Naive thymus-derived CD4-positive, alpha-beta T cell (primary cell): ENCODE measurements at regions not wholly inside any gene's neighbourhood (a gene's known extent, or its start where the extent isn't known, plus 50 kb on each side); places are given as distances from the start of the nearest gene placed in this dataset.

Experiments used
- ATAC-seq: fragments of 150-1000 bp; cut with Tn5 transposase; 2 replicates; pipeline ENCODE4 v1.10.0; 2021; ENCODE audit warnings: mild to moderate bottlenecking, moderate library complexity
- CTCF ChIA-PET: fragments of 350-600 bp; sonication (Branson Sonifier 250); formaldehyde crosslinking; loops from one replicate; lab custom pipeline; 2021; ENCODE audit warnings: antibody characterized with exemption; lab: Charles Lee
- POLR2A ChIA-PET: fragments of 350-600 bp; sonication (Branson Sonifier 250); formaldehyde crosslinking; loops from one replicate; lab custom pipeline; 2021; ENCODE audit warnings: antibody characterized with exemption, inconsistent platforms; lab: Charles Lee
- DNase-seq, 9 donors: peaks; one replicate each; pipeline versions ENCODE4 v3.0.0 to v3.0.0-alpha.2; 2020 to 2022; ENCODE audit warnings: mixed read lengths in 1 of 9
- H3K27ac ChIP-seq: one replicate; pipeline ENCODE4 v1.7.0; 2013; ENCODE audit warnings: mild to moderate bottlenecking, low read depth, low read length, moderate library complexity
- H3K27me3 ChIP-seq, 2 donors: one replicate each; pipeline ENCODE4 v1.7.0; 2013; ENCODE audit warnings: low read length in 2 of 2, mild to moderate bottlenecking in 2 of 2, moderate library complexity in 2 of 2; ENCODE audit not compliant: control insufficient read depth in 2 of 2, insufficient read depth in 2 of 2
- H3K36me3 ChIP-seq, 3 experiments: 1 replicate in 2 of 3; 2 replicates in 1 of 3; pipeline ENCODE4 v1.7.0; 2013; ENCODE audit warnings: low read length in 3 of 3, mild to moderate bottlenecking in 3 of 3, moderate library complexity in 1 of 3; ENCODE audit not compliant: insufficient read depth in 3 of 3, control insufficient read depth in 2 of 3
- H3K4me1 ChIP-seq, 2 donors: one replicate each; pipeline ENCODE4 v1.7.0; 2013; ENCODE audit warnings: low read length in 2 of 2, mild to moderate bottlenecking in 2 of 2, moderate library complexity in 1 of 2; ENCODE audit not compliant: control insufficient read depth in 2 of 2, insufficient read depth in 2 of 2
- H3K4me3 ChIP-seq: 2 replicates; pipeline ENCODE4 v1.7.0; 2013; ENCODE audit warnings: mild to moderate bottlenecking, low read length
- H3K9me3 ChIP-seq, 3 experiments: 1 replicate in 2 of 3; 2 replicates in 1 of 3; pipeline ENCODE4 v1.7.0; 2013; ENCODE audit warnings: low read length in 3 of 3; ENCODE audit not compliant: control insufficient read depth in 2 of 3
- H3K27ac Mint-ChIP-seq, 9 donors: one replicate each; pipeline ENCODE4 v1.8.0; 2020 to 2022; ENCODE audit warnings: mixed read lengths in 9 of 9, mild to moderate bottlenecking in 8 of 9, moderate library complexity in 5 of 9, inconsistent platforms in 2 of 9
- H3K27me3 Mint-ChIP-seq, 5 donors: one replicate each; pipeline ENCODE4 v1.8.0; 2021 to 2022; ENCODE audit warnings: mixed read lengths in 5 of 5, mild to moderate bottlenecking in 1 of 5
- H3K36me3 Mint-ChIP-seq, 5 donors: one replicate each; pipeline ENCODE4 v1.8.0; 2020 to 2022; ENCODE audit warnings: mixed read lengths in 5 of 5, mild to moderate bottlenecking in 3 of 5, inconsistent platforms in 1 of 5
- H3K4me1 Mint-ChIP-seq, 7 donors: one replicate each; pipeline ENCODE4 v1.8.0; 2020 to 2022; ENCODE audit warnings: mixed read lengths in 7 of 7, mild to moderate bottlenecking in 3 of 7, inconsistent platforms in 1 of 7
- H3K4me3 Mint-ChIP-seq, 10 donors: one replicate each; pipeline ENCODE4 v1.8.0; 2020 to 2022; ENCODE audit warnings: mild to moderate bottlenecking in 10 of 10, mixed read lengths in 10 of 10, moderate library complexity in 6 of 10, inconsistent platforms in 2 of 10
- H3K9me3 Mint-ChIP-seq, 11 donors: one replicate each; pipeline ENCODE4 v1.8.0; 2020 to 2022; ENCODE audit warnings: mixed read lengths in 11 of 11, mild to moderate bottlenecking in 4 of 11, inconsistent platforms in 1 of 11, moderate library complexity in 1 of 11
- intact Hi-C, 2 donors: fragments of 100-400 bp; cut with micrococcal nuclease; formaldehyde crosslinking; loops; one replicate each; pipeline ENCODE4 v1.15.1; 2023

GRCh38 chr11:80778941-80779340 lies 1338.1 kb upstream of the TENM4 start:
- CTCF ChIA-PET: no interaction called here
- intact Hi-C loops: no loop called here
- Mint-ChIP-seq H3K27me3 (no peaks in the 10 kb centered on the region), H3K36me3 (peaks cover 0 to 4% (median 0%) of the 10 kb centered on the region in 5 donors), H3K4me3 (no peak overlapping the region), H3K9me3 (peaks cover 0 to 14% (median 7%) of the 10 kb centered on the region in 11 donors), H3K4me1 (no peaks in the 10 kb centered on the region), H3K27ac (no peak overlapping the region)
- DNase-seq (no peak), ATAC-seq (no peak)
- H3K27me3 ChIP-seq: no peaks in the 10 kb centered on the region
- no peak overlapping the region for H3K27ac ChIP-seq
- H3K4me1 ChIP-seq: no peaks in the 10 kb centered on the region
- H3K4me3 ChIP-seq: no peak overlapping the region
- POLR2A ChIA-PET: no interaction called here
- H3K9me3 ChIP-seq: no peaks in the 10 kb centered on the region
- H3K36me3 ChIP-seq: no peaks in the 10 kb centered on the region

- peaks cover 2 to 15% (median 7%) of the 10 kb centered on the region in 11 donors for H3K9me3 Mint-ChIP-seq
- POLR2A ChIA-PET: no interaction called here
Measured at GRCh38 chr11:80778432-80778831, 1337.6 kb upstream of the TENM4 start.

GRCh38 chr11:80773919-80774318 lies 1333.1 kb upstream of the TENM4 start:
- no peak for DNase-seq
- H3K27ac Mint-ChIP-seq: no peak overlapping the region
- H3K27ac ChIP-seq: no peak overlapping the region
- CTCF ChIA-PET: no interaction called here
- no peaks in the 10 kb centered on the region for H3K4me1 Mint-ChIP-seq
- no peak overlapping the region for H3K4me3 ChIP-seq
- H3K36me3 Mint-ChIP-seq: no peaks in the 10 kb centered on the region
- no peak for ATAC-seq
- H3K4me3 Mint-ChIP-seq: no peak overlapping the region
- no peaks in the 10 kb centered on the region for H3K27me3 ChIP-seq
- H3K27me3 Mint-ChIP-seq: no peaks in the 10 kb centered on the region
- H3K9me3 Mint-ChIP-seq: peaks cover 3 to 38% (median 7%) of the 10 kb centered on the region in 11 donors
- intact Hi-C loops: no loop called here
- POLR2A ChIA-PET: no interaction called here
- H3K4me1 ChIP-seq: no peaks in the 10 kb centered on the region
- no peaks in the 10 kb centered on the region for H3K9me3 ChIP-seq
- no peaks in the 10 kb centered on the region for H3K36me3 ChIP-seq

More at GRCh38 chr11:80778432-80778831, 1337.6 kb upstream of the TENM4 start:
- intact Hi-C loops: no loop called here
- no peak for ATAC-seq
- H3K36me3 ChIP-seq: no peaks in the 10 kb centered on the region
- H3K4me1 ChIP-seq: no peaks in the 10 kb centered on the region
- Mint-ChIP-seq H3K4me1 (no peaks in the 10 kb centered on the region), H3K27me3 (no peaks in the 10 kb centered on the region), H3K36me3 (peaks cover 0 to 4% (median 0%) of the 10 kb centered on the region in 5 donors), H3K4me3 (no peak overlapping the region), H3K27ac (no peak overlapping the region)
- no peaks in the 10 kb centered on the region for H3K9me3 ChIP-seq
- H3K27ac ChIP-seq: no peak overlapping the region
- H3K4me3 ChIP-seq: no peak overlapping the region
- CTCF ChIA-PET: no interaction called here
- no peak for DNase-seq
- H3K27me3 ChIP-seq: no peaks in the 10 kb centered on the region

- Histone ChIP-seq H3K9me3 (no peaks in the 10 kb centered on the region), H3K27me3 (no peaks in the 10 kb centered on the region), H3K27ac (no peak overlapping the region), H3K36me3 (no peaks in the 10 kb centered on the region), H3K4me1 (no peaks in the 10 kb centered on the region), H3K4me3 (no peak overlapping the region)
- Mint-ChIP-seq H3K4me3 (no peak overlapping the region), H3K4me1 (no peaks in the 10 kb centered on the region), H3K27ac (no peak overlapping the region), H3K36me3 (no peaks in the 10 kb centered on the region), H3K27me3 (no peaks in the 10 kb centered on the region), H3K9me3 (peaks cover 3 to 35% (median 5%) of the 10 kb centered on the region in 11 donors)
- POLR2A ChIA-PET: no interaction called here
- CTCF ChIA-PET: no interaction called here
- intact Hi-C loops: no loop called here
- DNase-seq (no peak), ATAC-seq (no peak)
Measured at GRCh38 chr11:80771017-80771416, 1330.2 kb upstream of the TENM4 start.

- CTCF ChIA-PET: no interaction called here
- no peak overlapping the region for H3K27ac Mint-ChIP-seq
- ATAC-seq: no peak
- no peaks in the 10 kb centered on the region for H3K36me3 ChIP-seq
- no peaks in the 10 kb centered on the region for H3K4me1 ChIP-seq
- no peaks in the 10 kb centered on the region for H3K27me3 ChIP-seq
- intact Hi-C loops: loop anchor here in 1 of 2 donors (10.0 kb wide), 1 partner anchor 56 kb away; no protein-coding TSS in a partner anchor
- no peak overlapping the region for H3K27ac ChIP-seq
- H3K4me3 Mint-ChIP-seq: no peak overlapping the region
- POLR2A ChIA-PET: no interaction called here
- H3K27me3 Mint-ChIP-seq: no peaks in the 10 kb centered on the region
- H3K4me1 Mint-ChIP-seq: no peaks in the 10 kb centered on the region
- no peaks in the 10 kb centered on the region for H3K9me3 ChIP-seq
- peaks cover 0 to 27% (median 6%) of the 10 kb centered on the region in 11 donors for H3K9me3 Mint-ChIP-seq
- no peak for DNase-seq
- H3K4me3 ChIP-seq: no peak overlapping the region
- H3K36me3 Mint-ChIP-seq: no peaks in the 10 kb centered on the region
Measured at GRCh38 chr11:80758787-80759186, 1318.0 kb upstream of the TENM4 start.

- no peak for ATAC-seq
- H3K27ac ChIP-seq: no peak overlapping the region
- CTCF ChIA-PET: no interaction called here
Measured at GRCh38 chr11:80748207-80748925, 1307.5 kb upstream of the TENM4 start.

DNA sequence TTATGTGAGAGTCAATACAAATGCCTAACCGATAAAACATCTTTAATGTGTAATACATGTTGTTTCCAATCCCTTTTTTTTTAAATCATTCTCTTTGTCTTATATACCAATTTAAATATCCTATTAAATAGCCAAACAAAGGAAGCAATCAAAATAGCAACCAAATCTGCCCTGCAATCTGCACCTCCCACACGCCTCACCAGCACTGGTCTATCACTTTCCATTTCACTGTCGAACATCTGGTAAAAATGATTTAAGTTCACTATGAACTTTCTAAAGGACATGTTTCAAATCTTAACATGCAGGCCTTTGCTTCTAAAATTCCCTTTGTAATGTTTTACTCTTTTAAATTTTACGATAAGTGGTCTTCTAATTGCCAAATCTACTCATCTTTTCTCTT lies 1305.5 kb upstream of the TENM4 start:
- ATAC-seq (no peak), DNase-seq (no peak)
- ChIA-PET CTCF (no interaction called here), POLR2A (no interaction called here)
- no peak overlapping the region for H3K4me3 ChIP-seq
- no peak overlapping the region for H3K4me3 Mint-ChIP-seq
- no peaks in the 10 kb centered on the region for H3K27me3 Mint-ChIP-seq
- peaks cover 1 to 19% (median 8%) of the 10 kb centered on the region in 11 donors for H3K9me3 Mint-ChIP-seq
- no peaks in the 10 kb centered on the region for H3K4me1 Mint-ChIP-seq
- intact Hi-C loops: no loop called here
- no peaks in the 10 kb centered on the region for H3K4me1 ChIP-seq
- no peak overlapping the region for H3K27ac Mint-ChIP-seq
- no peaks in the 10 kb centered on the region for H3K36me3 ChIP-seq
- H3K27me3 ChIP-seq: no peaks in the 10 kb centered on the region
- H3K9me3 ChIP-seq: no peaks in the 10 kb centered on the region
- no peak overlapping the region for H3K27ac ChIP-seq
- H3K36me3 Mint-ChIP-seq: no peaks in the 10 kb centered on the region

More at GRCh38 chr11:80748207-80748925, 1307.5 kb upstream of the TENM4 start:
- no peaks in the 10 kb centered on the region for H3K4me1 Mint-ChIP-seq
- intact Hi-C loops: no loop called here
- no peak overlapping the region for H3K4me3 ChIP-seq
- no peaks in the 10 kb centered on the region for H3K36me3 Mint-ChIP-seq
- H3K27me3 ChIP-seq: no peaks in the 10 kb centered on the region
- H3K9me3 Mint-ChIP-seq: peaks cover 0 to 20% (median 4%) of the 10 kb centered on the region in 11 donors
- no peak overlapping the region for H3K4me3 Mint-ChIP-seq
- H3K9me3 ChIP-seq: no peaks in the 10 kb centered on the region
- H3K27me3 Mint-ChIP-seq: no peaks in the 10 kb centered on the region
- H3K27ac Mint-ChIP-seq: no peak overlapping the region
- no peaks in the 10 kb centered on the region for H3K4me1 ChIP-seq
- no peak for DNase-seq
- POLR2A ChIA-PET: no interaction called here
- H3K36me3 ChIP-seq: no peaks in the 10 kb centered on the region
